ENCODE measurements at regions not wholly inside any gene's neighbourhood (a gene's known extent, or its start where the extent isn't known, plus 50 kb on each side); places are given as distances from the start of the nearest gene placed in this dataset.
A peak's percentile ranks its signal among the peaks of the same experiment; 100 is the strongest.
"Not testable (repeated sequence)": the region's sequence is repeated elsewhere in the genome, so short reads cannot be mapped to it uniquely, and the experiment has no call there.

- no peak for DNase-seq
Observed at GRCh38 chr2:6103949-6104348, 411.8 kb downstream of the SOX11 start.

- DNase-seq, result no peak
Observed at GRCh38 chr2:6107290-6107689, 415.1 kb downstream of the SOX11 start.

GRCh38 chr2:6109831-6110230, 417.6 kb downstream of the SOX11 start:
- DNase-seq, result no peak

DNA sequence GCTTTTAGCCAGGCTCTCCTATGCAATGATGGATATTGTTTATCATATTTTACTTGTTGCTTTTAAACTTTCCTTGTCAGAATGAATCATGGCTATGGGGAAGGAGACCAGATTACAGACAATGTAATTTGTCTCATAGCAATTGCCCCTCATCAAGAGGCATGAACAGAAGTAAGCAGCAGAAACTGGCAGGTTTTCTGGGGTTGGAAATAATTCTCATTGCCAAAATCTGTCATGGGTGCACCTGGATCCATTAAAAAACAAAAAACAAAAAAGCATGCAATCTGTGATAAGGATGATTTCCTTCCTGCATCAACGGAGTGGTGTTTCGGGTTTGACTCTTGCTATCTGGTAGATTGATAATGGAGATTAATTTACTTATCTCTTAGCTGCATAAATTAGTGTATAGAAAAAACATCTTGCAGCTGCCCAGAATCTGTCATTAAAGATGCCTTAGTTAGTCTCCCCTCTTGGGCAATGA, 419.6 kb downstream of the SOX11 start:
- no peak for DNase-seq

GRCh38 chr2:6113786-6114185, 421.6 kb downstream of the SOX11 start:
- DNase-seq, result peak in 10 of 51 donors; percentile 1 to 53 (median 6)

GRCh38 chr2:6127718-6128117, 435.5 kb downstream of the SOX11 start:
- no peak for DNase-seq

GRCh38 chr2:6139142-6139541, 447.0 kb downstream of the SOX11 start:
- no peak for DNase-seq

DNA sequence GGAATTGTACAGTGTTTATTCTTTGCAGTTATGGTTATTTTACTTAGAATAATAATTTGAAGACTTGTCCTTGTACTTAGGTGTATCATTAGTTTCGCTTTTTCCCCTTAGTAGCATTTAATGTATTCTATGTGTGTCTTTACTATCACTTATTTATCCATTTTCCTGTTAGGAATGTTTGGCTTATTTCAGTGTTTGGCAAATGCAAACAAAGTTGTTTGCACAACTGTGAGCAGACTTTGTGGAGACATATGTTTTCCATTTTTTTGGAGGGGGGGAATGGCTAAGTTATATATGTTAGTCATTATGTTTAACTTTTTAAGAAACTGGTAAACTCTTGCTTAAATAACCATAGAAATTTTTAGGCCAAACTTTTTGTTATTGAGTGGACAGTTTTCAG, 447.7 kb downstream of the SOX11 start:
- no peak for DNase-seq

GRCh38 chr2:6140509-6140908, 448.3 kb downstream of the SOX11 start:
- DNase-seq, result no peak

DNA sequence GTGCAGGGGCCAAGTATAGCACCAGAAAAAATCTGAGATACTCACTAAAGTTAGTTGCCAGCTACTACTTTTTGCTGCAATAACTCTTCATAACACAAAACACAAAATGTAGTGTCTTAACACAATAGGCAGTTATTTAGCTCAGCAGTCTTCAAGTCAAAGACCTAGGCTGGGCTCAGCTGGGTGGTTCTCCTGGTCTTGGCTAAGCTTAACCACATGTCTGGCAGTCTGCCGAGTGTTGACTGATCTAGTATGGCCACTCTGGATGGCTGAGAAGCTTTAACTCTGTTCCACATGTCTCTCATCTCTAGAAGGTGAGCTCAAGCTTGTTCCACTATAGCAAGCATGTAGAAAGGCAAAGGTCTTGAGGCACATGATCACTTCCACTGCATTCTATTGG, 451.6 kb downstream of the SOX11 start:
- no peak for DNase-seq

- not testable (repeated sequence) for DNase-seq
Observed at GRCh38 chr2:6147215-6147614, 455.0 kb downstream of the SOX11 start.

- DNase-seq, result no peak
Observed at GRCh38 chr2:6148882-6149281, 456.7 kb downstream of the SOX11 start.

DNA sequence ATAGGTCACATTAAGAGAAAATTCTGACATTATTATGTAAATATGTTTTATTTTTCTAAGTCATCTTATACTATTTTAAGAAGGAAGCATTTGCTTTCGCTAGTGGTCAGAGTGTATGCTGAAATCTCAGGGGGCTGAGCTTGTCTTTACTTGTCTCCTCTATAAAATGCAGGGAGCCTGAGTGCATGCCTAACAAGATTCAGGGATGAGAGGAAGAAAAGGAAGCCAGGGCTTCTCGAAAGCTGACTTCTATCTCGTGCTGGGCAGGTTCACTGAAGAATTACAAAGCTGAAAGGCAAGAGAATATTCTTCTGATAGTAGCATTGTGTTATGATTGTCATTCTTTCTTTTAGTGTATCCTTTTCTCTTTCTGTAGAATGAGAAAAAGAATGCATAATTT, 467.4 kb downstream of the SOX11 start:
- no peak for DNase-seq

DNA sequence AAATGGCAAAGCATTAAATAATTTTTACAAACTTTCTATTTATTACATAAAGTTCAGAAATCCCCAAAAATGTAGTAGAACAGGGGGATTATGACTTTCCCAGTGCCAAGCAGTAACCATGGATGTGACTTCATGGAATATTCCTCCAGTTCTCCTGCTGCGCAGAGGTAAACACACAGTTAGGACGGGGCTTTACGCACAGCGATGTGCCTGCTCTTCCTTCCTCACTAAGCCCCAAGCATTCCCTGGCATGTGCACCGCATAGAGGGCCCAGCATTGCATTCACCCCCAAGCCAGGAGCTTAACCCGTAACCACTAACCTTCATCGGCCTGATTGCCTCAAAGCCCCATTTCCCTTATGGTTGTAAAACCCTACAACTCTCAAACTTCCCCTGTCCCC, 471.7 kb downstream of the SOX11 start:
- DNase-seq, result no peak

GRCh38 chr2:6164986-6165747, 473.0 kb downstream of the SOX11 start:
- no peak for DNase-seq

DNA sequence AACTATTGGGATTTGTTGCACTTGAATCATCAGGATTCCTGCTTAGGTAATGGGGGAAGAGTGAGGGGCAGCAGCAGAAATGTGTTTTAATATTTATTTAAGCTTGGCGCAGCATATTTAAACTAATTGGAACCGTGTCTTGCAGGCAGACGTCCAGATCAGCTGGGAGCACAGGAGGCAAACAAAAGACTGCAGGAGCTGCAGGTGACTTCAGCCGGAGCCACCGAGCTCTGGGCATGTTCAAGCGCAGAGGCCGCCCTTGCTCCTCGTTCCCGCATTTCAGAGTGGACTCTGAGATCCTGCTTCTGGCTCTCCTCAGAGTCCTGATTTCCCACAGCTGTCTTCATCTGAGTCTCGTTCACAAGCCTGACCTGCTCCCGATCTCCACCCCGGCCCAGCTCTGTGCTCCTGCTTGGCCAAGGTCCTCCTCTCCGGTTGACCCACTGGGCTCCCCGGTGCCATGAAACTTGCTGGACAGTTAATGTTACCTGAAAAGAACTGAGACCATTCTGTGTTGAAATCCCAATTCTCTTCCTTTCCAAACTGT, 475.5 kb downstream of the SOX11 start:
- no peak for DNase-seq

DNA sequence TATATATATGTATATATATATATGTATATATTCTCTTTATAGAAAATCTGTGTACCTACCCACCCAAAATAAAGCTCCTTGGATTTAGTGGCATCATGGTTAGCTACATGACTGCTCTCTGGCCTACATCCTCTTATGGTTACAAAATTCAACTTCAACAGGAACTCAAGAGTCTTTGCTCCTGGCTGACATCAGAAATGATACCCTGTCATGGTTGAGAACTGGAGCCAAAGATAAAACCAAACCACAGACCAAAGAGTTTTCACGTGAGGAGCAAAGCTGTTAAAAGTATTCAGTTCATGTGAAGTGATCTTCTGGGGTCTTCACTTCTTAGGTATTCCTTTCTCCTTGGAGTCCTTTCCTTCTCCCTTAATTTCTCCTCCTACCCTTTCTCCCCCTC, 476.3 kb downstream of the SOX11 start:
- no peak for DNase-seq

DNA sequence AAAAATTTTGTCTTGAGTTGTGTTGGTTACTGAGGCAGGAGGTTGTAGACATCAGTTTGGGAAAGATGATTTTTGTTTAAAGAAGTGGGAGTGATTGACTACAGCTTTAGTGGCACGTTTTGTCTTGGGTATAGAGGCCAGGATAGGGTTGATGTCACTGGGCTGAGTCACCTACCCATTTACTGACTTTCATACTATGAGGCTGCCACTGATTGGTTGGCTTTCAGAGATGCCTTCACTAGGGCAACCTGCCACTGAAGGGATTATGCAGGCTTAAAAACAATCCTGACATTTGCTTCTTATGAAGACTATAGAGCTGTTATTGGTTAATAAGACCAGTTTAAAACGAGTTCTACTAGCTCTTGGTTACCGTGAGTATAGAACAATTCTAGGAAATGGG, 479.1 kb downstream of the SOX11 start:
- no peak for DNase-seq

DNA sequence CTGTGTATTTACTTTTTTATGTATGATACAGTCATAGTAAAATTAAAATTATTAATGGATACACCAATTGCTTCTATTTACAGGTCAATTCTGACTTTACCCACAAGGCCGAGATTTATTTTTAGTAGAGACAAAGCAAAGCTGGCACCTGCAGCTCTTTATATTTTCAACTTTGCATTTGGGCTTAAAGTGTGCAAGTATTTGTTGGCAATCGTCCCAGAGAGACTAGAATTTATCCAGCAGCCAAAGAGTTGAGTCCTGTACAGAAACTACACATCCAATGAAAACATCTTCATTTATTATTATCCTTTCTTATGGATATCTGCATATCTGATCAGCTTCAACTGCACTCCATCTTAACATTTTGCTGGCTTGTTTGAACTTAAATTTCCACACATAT, 485.6 kb downstream of the SOX11 start:
- DNase-seq, result no peak

DNA sequence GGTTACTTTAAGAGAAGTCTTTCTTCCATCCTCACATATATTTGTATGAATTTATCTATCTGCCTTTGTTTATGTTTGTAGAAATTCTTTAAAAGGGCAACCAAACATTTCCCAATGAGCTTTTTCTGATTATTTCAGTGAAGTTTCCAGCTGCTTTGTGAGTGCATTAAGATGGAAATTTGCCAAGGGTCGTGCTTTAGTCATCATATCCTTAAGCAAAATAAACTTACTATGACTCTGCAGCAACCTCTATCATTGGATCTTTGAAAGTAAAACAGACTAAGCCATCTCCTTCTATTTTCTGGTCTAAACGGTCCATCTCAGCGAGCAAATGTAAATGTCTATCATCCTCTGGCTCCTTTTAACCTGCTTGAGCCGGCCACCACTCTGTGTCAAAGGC, 489.3 kb downstream of the SOX11 start:
- no peak for DNase-seq

DNA sequence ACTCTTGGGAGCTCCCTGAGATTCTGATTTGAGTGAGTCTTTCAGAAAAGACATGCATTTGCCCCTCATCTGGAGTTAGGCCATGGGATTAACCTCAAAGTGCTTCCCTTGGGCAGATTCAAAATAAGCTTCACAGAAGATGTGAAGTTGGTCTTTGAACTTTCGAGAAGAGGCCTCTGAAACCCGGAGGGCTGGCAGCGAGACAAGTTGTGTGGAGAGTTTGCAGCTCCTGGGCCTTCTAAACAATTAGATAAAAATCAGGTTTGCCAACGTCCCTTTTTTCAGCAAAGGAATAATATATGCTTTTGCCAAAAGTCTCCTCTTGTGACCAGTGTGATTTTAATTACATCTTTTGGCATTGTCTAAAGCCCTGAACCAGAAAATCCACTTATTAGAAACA, 489.7 kb downstream of the SOX11 start:
- DNase-seq, result peak in 1 of 51 donors; percentile 1

DNA sequence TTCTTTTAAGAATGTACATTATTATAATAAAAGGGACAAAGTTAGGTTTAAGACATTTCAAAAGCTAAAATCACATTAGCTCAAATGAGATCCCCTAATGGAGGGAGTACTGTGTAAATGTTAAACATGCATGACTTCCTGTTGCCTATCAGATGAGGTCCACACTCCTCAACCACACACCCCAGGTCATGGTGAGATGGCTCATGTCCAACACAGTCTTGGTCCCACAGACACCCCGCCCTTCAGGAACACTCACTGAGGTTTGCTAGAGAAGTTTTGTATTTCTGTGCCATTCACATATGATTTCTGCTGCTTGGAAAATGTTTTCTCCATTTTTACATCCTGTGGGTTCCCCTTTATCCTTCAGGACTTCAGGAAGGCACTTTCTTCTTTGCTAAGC, 491.0 kb downstream of the SOX11 start:
- DNase-seq, result no peak

DNA sequence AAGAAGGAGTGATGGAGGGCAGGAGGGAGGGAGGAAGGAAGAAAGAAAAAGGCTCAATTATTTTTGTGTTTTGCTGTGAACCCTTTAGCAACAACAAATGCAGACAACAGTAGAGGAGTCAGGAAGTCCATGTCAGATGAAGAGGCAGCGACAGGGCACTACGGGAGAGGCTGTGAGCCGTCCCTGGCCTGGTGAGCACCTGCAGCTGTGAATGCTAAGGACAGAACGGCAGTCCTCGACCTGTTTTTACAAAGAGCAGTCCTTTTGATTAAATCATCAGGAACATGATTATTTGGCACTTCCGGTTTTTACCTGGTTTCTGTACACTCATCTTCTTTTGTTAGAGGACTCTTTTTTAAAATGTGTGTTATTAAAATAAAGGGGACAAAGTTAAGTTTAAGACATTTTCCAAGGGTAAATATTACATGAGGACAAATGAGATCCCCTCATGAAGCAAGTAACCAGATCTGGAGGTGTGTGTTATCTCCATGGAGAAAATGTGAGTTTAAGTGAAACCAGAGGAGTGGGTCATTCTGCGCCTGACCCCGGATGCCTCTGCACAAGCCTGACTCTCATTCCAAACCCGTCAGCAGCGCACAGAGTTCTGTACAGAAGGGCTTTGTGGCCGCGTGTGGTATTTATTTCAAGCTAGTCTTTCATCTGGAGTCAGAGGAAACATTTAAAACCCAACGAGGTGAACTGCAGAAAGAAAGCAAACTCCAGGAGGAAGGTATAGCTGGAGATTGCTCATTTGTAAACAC, 492.5 kb downstream of the SOX11 start:
- no peak for DNase-seq

All from hypothalamus (tissue), 51 donors.